K562 (cell line): ENCODE measurements at regions not wholly inside any gene's neighbourhood (a gene's known extent, or its start where the extent isn't known, plus 50 kb on each side); places are given as distances from the start of the nearest gene placed in this dataset.

Experiments used
- ATAC-seq: fragments of 200-7000 bp; cut with Tn5 transposase; 3 replicates; pipeline ENCODE4 v1.9.1; 2020; ENCODE audit warnings: moderate library complexity
- BruUV-seq: library from RNA; stranded (reverse); fragments of 400-500 nt; replicated peaks from 2 replicates; lab custom pipeline; 2021; lab: Mats Ljungman, UMichigan
- CTCF ChIA-PET: fragments of 300-600 bp; formaldehyde crosslinking; extraction: SDS; loops from one replicate; lab custom pipeline; 2021; ENCODE audit warnings: low intra/inter-chr PET ratio; lab: Yijun Ruan, JAX
- POLR2A ChIA-PET: fragments of 300-600, 350-650 bp; sonication (Branson Sonifier 250); formaldehyde crosslinking; extraction: SDS; loops from one replicate; lab custom pipeline; 2021; ENCODE audit warnings: antibody characterized with exemption, inconsistent platforms; lab: Yijun Ruan, JAX
- DNase-seq, 4 experiments: peaks; one replicate each; pipeline versions ENCODE4 v3.0.0 to v3.0.0-alpha.2; 2011 to 2018; ENCODE audit warnings: low spot score in 3 of 4, mixed read lengths in 3 of 4; ENCODE audit errors: extremely low read depth in 1 of 4
- FAIRE-seq: peaks from 2 replicates; lab custom pipeline; 2011; peaks lifted over from hg19 to GRCh38; lab: Jason Lieb, UNC
- H2AFZ ChIP-seq: 2 replicates; pipeline ENCODE4 v1.6.0; 2011; ENCODE audit warnings: low read depth, low read length, control low read depth, inconsistent platforms
- H3K27ac ChIP-seq: fragments of 200-600 bp; 3 replicates; pipeline ENCODE4 v1.8.0; 2011; ENCODE audit warnings: low read depth, mild to moderate bottlenecking, control low read depth, inconsistent platforms, low read length, moderate library complexity, mixed read lengths; ENCODE audit errors: extremely low read depth
- H3K27me3 ChIP-seq, 2 experiments: fragments of 300-600 bp in 1 of 2; 2 replicates in 1 of 2; 3 replicates in 1 of 2; pipeline versions ENCODE4 v1.6.0 to v1.8.0; 2011; ENCODE audit warnings: inconsistent platforms in 2 of 2, low read length in 2 of 2, mild to moderate bottlenecking in 1 of 2, mixed read lengths in 1 of 2, moderate library complexity in 1 of 2; ENCODE audit not compliant: control insufficient read depth in 2 of 2, insufficient read depth in 2 of 2
- H3K36me3 ChIP-seq: fragments of 300-600 bp; 3 replicates; pipeline ENCODE4 v1.8.0; 2011; ENCODE audit warnings: mild to moderate bottlenecking, low read length, inconsistent platforms; ENCODE audit not compliant: control insufficient read depth, insufficient read depth
- H3K4me1 ChIP-seq, 2 experiments: fragments of 200-600 bp in 1 of 2; replicated peaks in 1 of 2; 2 replicates in 1 of 2; 3 replicates in 1 of 2; pipeline versions ENCODE4 v1.5.1 to v1.8.0; 2011; ENCODE audit warnings: inconsistent platforms in 2 of 2, low read length in 2 of 2, mild to moderate bottlenecking in 1 of 2, mixed read lengths in 1 of 2, moderate library complexity in 1 of 2; ENCODE audit not compliant: control insufficient read depth in 2 of 2, insufficient read depth in 2 of 2
- H3K4me2 ChIP-seq: 2 replicates; pipeline ENCODE4 v1.6.1; 2011; ENCODE audit warnings: low read length, control low read depth, inconsistent platforms, mixed read lengths; ENCODE audit not compliant: insufficient read depth
- H3K4me3 ChIP-seq: fragments of 200-600 bp; sonication (generic), shearing (Covaris generic); 2 replicates; pipeline ENCODE4 v1.5.1; 2016; ENCODE audit warnings: control low read depth, inconsistent platforms
- H3K79me2 ChIP-seq: fragments of 200-600 bp; 3 replicates; pipeline ENCODE4 v1.8.0; 2011; ENCODE audit warnings: low read length, inconsistent platforms; ENCODE audit not compliant: control insufficient read depth, insufficient read depth
- H3K9ac ChIP-seq, 2 experiments: 2 replicates each; pipeline versions ENCODE4 v1.6.0 to v1.6.1; 2011; ENCODE audit warnings: low read depth in 2 of 2, low read length in 2 of 2, control low read depth in 1 of 2, inconsistent platforms in 1 of 2, mild to moderate bottlenecking in 1 of 2, mixed read lengths in 1 of 2; ENCODE audit not compliant: insufficient read depth in 1 of 2
- H3K9me1 ChIP-seq: one replicate; pipeline ENCODE4 v1.6.0; 2011; ENCODE audit warnings: inconsistent platforms, mild to moderate bottlenecking, low read length, moderate library complexity; ENCODE audit not compliant: control insufficient read depth, insufficient read depth
- H3K9me3 ChIP-seq: replicated peaks from 2 replicates; pipeline ENCODE4 v1.5.1; 2011; ENCODE audit warnings: low read depth, low read length, inconsistent platforms; ENCODE audit not compliant: control insufficient read depth, insufficient read depth
- H4K20me1 ChIP-seq: replicated peaks from 2 replicates; pipeline ENCODE4 v1.6.1; 2011; ENCODE audit warnings: low read length, inconsistent platforms, mixed read lengths; ENCODE audit not compliant: control insufficient read depth, insufficient read depth
- BDP1 ChIP-seq: IDR thresholded peaks from 3 replicates; pipeline ENCODE4 v1.6.1; 2011; ENCODE audit not compliant: insufficient read length, insufficient read depth
- BRCA1 ChIP-seq, 2 experiments: fragments of 450-650 bp in 1 of 2; sonication (generic) in 1 of 2; formaldehyde crosslinking in 1 of 2; IDR thresholded peaks; 2 replicates each; pipeline versions ENCODE4 v1.5.0 to v1.6.1; 2017 to 2020; ENCODE audit warnings: mild to moderate bottlenecking in 1 of 2, missing genetic modification reagents in 1 of 2
- C11orf30 ChIP-seq: fragments of 450-650 bp; IDR thresholded peaks from 2 replicates; pipeline ENCODE4 v1.6.1; 2016; ENCODE audit warnings: low read depth, mild to moderate bottlenecking
- CREM ChIP-seq: IDR thresholded peaks from 2 replicates; pipeline ENCODE4 v1.6.1; 2014; ENCODE audit warnings: antibody characterized with exemption, low read depth
- MAFF ChIP-seq: IDR thresholded peaks from 2 replicates; pipeline ENCODE4 v1.6.1; 2012; ENCODE audit warnings: low read length, improper control_type of control experiment
- MAFG ChIP-seq: fragments of 450-650 bp; conservative IDR thresholded peaks from 2 replicates; pipeline ENCODE4 v1.6.1; 2016; ENCODE audit warnings: missing genetic modification characterization, missing compliant biosample characterization
- MEIS2 ChIP-seq: fragments of 450-650 bp; IDR thresholded peaks from 2 replicates; pipeline ENCODE4 v1.6.1; 2014; ENCODE audit warnings: mild to moderate bottlenecking; ENCODE audit not compliant: partially characterized antibody
- TSC22D4 ChIP-seq: fragments of 450-650 bp; IDR thresholded peaks from 2 replicates; pipeline ENCODE4 v1.6.1; 2016; ENCODE audit warnings: missing genetic modification characterization, missing biosample characterization, control low read depth
- ZNF212 ChIP-seq: fragments of 450-650 bp; formaldehyde crosslinking; IDR thresholded peaks from 2 replicates; pipeline ENCODE4 v1.4.0; 2020; ENCODE audit warnings: mild to moderate bottlenecking
- ZNF316 ChIP-seq: fragments of 450-650 bp; IDR thresholded peaks from 2 replicates; pipeline ENCODE4 v1.6.1; 2016
- ZNF695 ChIP-seq: fragments of 450-650 bp; formaldehyde crosslinking; IDR thresholded peaks from 2 replicates; pipeline ENCODE4 v1.4.0; 2020; ENCODE audit warnings: mild to moderate bottlenecking, moderate library complexity
- ZNF699 ChIP-seq: fragments of 250-450 bp; sonication (Bioruptor Pico); IDR thresholded peaks from 2 replicates; pipeline ENCODE4 v1.8.0; 2021; ENCODE audit warnings: mild to moderate bottlenecking, moderate library complexity; ENCODE audit not compliant: insufficient replicate concordance
- WGBS: fragments of 100-300 bp; shearing (Covaris generic); methylation state at CpG from one replicate; pipeline ENCODE4 v1.1.6; 2016; ENCODE audit warnings: low coverage, mixed read lengths; ENCODE audit not compliant: insufficient coverage; ENCODE audit errors: missing lambda C conversion rate; 5-methylcytosine and 5-hydroxymethylcytosine counted together
- in situ Hi-C: fragments of 300-500 bp; cut with MboI; formaldehyde crosslinking; loops from 4 replicates; pipeline ENCODE4 v1.15.0; 2018; ENCODE audit warnings: inconsistent platforms, mixed read lengths
- intact Hi-C: fragments of 100-400 bp; cut with micrococcal nuclease; formaldehyde crosslinking; loops from 2 replicates; pipeline ENCODE4 v1.14.2; 2022
- TF ChIP-seq, protein P1 (sequence below): sonication (generic); formaldehyde crosslinking; IDR thresholded peaks from 2 replicates; pipeline ENCODE4 v1.8.1; 2022; ENCODE audit warnings: missing genetic modification reagents
- TF ChIP-seq, protein P2 (sequence below): fragments of 450-650 bp; IDR thresholded peaks from 2 replicates; pipeline ENCODE4 v1.6.1; 2016
- TF ChIP-seq, protein P3 (sequence below): IDR thresholded peaks from 2 replicates; pipeline ENCODE4 v1.6.1; 2016; ENCODE audit warnings: missing genetic modification characterization, missing compliant biosample characterization

DNA sequence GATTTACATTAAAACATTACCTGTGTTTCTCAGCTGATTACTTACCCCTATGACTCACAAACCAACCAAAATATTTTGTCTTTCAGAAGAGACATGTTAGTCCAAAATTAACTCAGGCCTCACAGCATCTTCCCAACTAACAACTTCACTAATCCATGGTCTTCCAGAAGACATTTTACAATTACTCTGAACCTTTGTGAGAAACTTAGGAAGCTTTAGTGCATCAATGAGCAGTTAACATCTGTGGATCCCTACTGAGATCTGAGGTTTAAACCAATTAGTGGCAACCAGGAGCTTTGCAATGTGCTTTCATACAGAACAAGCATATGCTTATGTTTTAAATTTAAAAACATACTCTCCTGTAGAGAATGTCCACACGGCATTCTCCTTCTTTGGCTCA is 269.7 kb downstream of the UBE3D start (continued):
- TF ChIP-seq, protein P1, sequence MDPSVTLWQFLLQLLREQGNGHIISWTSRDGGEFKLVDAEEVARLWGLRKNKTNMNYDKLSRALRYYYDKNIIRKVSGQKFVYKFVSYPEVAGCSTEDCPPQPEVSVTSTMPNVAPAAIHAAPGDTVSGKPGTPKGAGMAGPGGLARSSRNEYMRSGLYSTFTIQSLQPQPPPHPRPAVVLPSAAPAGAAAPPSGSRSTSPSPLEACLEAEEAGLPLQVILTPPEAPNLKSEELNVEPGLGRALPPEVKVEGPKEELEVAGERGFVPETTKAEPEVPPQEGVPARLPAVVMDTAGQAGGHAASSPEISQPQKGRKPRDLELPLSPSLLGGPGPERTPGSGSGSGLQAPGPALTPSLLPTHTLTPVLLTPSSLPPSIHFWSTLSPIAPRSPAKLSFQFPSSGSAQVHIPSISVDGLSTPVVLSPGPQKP: no peak
- TF ChIP-seq TSC22D4 (tag): no peak

DNA sequence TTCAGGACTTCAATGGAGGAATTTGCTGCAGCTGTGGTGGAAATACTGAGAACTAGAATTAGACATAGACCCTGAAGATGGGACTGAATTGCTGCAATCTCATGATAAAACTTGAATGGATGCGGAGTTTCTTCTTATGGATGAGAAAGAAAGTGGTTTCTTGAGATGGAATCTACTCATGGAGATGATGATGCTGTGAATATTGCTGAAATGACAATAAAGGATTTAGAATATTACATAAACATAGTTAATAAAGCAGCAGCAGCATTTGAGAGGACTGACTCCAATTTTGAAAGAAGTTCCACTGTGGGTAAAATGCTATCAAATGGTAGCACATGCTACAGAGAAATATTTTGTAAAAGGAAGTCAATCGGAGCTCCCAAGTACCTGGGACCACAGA is 264.6 kb downstream of the UBE3D start:
- no peak overlapping the region for H3K4me2 ChIP-seq
- 0% methylated on average over 2 of the region's 2 CpGs for WGBS
- no peaks in the 10 kb centered on the region for H3K9me3 ChIP-seq
- H2AFZ ChIP-seq: no peak overlapping the region
- CTCF ChIA-PET: no interaction called here
- H3K36me3 ChIP-seq: no peaks in the 10 kb centered on the region
- no peak overlapping the region for H3K9ac ChIP-seq
- BruUV-seq: no TSS peak
- FAIRE-seq (no peak), DNase-seq (no peak), ATAC-seq (no peak)
- no peaks in the 10 kb centered on the region for H3K9me1 ChIP-seq
- no peak overlapping the region for H3K27ac ChIP-seq
- no peaks in the 10 kb centered on the region for H3K4me1 ChIP-seq
- H3K79me2 ChIP-seq: no peaks in the 10 kb centered on the region
- H4K20me1 ChIP-seq: no peaks in the 10 kb centered on the region
- H3K27me3 ChIP-seq: no peaks in the 10 kb centered on the region
- no peak overlapping the region for H3K4me3 ChIP-seq
- intact Hi-C loops: no loop called here
- TF ChIP-seq CREM (no peak), BRCA1 (IDR thresholded peaks at IDR 0.05) (no peak), BRCA1 (CRISPR knock-in tag; IDR thresholded peaks at IDR 0.05) (no peak), ZNF316 (peak; percentile 60; the same call in 1 of the 2 replicates), ZNF699 (CRISPR knock-in tag) (no peak), ZNF695 (CRISPR knock-in tag) (no peak), MAFG (tag) (peak; percentile 50; the same call in 1 of the 2 replicates), MEIS2 (no peak), C11orf30 (0 out of 2 replicates have a peak, but pooled peaks have one; percentile 43), MAFF (peak; percentile 16; the same call in 1 of the 2 replicates), BDP1 (no peak), ZNF212 (CRISPR knock-in tag) (no peak)
- TF ChIP-seq, protein P2, sequence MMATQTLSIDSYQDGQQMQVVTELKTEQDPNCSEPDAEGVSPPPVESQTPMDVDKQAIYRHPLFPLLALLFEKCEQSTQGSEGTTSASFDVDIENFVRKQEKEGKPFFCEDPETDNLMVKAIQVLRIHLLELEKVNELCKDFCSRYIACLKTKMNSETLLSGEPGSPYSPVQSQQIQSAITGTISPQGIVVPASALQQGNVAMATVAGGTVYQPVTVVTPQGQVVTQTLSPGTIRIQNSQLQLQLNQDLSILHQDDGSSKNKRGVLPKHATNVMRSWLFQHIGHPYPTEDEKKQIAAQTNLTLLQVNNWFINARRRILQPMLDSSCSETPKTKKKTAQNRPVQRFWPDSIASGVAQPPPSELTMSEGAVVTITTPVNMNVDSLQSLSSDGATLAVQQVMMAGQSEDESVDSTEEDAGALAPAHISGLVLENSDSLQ: no peak
- TF ChIP-seq, protein P3, sequence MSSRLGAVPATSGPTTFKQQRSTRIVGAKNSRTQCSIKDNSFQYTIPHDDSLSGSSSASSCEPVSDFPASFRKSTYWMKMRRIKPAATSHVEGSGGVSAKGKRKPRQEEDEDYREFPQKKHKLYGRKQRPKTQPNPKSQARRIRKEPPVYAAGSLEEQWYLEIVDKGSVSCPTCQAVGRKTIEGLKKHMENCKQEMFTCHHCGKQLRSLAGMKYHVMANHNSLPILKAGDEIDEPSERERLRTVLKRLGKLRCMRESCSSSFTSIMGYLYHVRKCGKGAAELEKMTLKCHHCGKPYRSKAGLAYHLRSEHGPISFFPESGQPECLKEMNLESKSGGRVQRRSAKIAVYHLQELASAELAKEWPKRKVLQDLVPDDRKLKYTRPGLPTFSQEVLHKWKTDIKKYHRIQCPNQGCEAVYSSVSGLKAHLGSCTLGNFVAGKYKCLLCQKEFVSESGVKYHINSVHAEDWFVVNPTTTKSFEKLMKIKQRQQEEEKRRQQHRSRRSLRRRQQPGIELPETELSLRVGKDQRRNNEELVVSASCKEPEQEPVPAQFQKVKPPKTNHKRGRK: no peak
- POLR2A ChIA-PET: no interaction called here
- in situ Hi-C loops: no loop called here
